ENCODE measurements at regions not wholly inside any gene's neighbourhood (a gene's known extent, or its start where the extent isn't known, plus 50 kb on each side); places are given as distances from the start of the nearest gene placed in this dataset.
A peak's percentile ranks its signal among the peaks of the same experiment; 100 is the strongest.
"Not testable (repeated sequence)": the region's sequence is repeated elsewhere in the genome, so short reads cannot be mapped to it uniquely, and the experiment has no call there.

- ChIA-PET POLR2A (ENCODE audit: low non-redundant PET) (no interaction called here), CTCF (no interaction called here)
- BruUV-seq (replicated peaks): no TSS peak
- H3K27me3 ChIP-seq (replicated peaks; ENCODE audit: insufficient read depth, low read depth, low read length, poor library complexity): no peaks in the 10 kb centered on the region
- TF ChIP-seq EZH2 (IDR thresholded peaks at IDR 0.05; ENCODE audit: borderline replicate concordance, low read depth, low read length, poor library complexity, severe bottlenecking): no peak
- 0 out of 2 replicates have a peak, but pooled peaks have one; percentile 27 for TF ChIP-seq CTCF (conservative IDR thresholded peaks at IDR 0.05; ENCODE audit: low read depth, low read length)
- no peaks in the 10 kb centered on the region for H3K4me1 ChIP-seq (ENCODE audit: insufficient read depth, low read length, poor library complexity, severe bottlenecking)
- intact Hi-C loops (cut with micrococcal nuclease; ENCODE audit: unreplicated experiment): no loop called here
- no peaks in the 10 kb centered on the region for H3K36me3 ChIP-seq (ENCODE audit: insufficient read depth, low read length, poor library complexity, severe bottlenecking)
- no peak overlapping the region for H3K4me3 ChIP-seq (ENCODE audit: low read depth, low read length, poor library complexity, severe bottlenecking)
- H3K9me3 ChIP-seq (ENCODE audit: low read depth, low read length, poor library complexity, severe bottlenecking): no peaks in the 10 kb centered on the region
- H3K27ac ChIP-seq (ENCODE audit: low read depth, low read length, poor library complexity, severe bottlenecking): no peak overlapping the region
- peak; percentile 39 for DNase-seq (ENCODE audit: low spot score)
Measured at GRCh38 chr6:97978855-97979271, 695.8 kb upstream of the MMS22L start.

GRCh38 chr6:97979285-97979684, 696.3 kb upstream of the MMS22L start:
- H3K27me3 ChIP-seq (replicated peaks; ENCODE audit: insufficient read depth, low read depth, low read length, poor library complexity); BruUV-seq (replicated peaks); CTCF ChIA-PET; H3K27ac ChIP-seq (ENCODE audit: low read depth, low read length, poor library complexity, severe bottlenecking); H3K9me3 ChIP-seq (ENCODE audit: low read depth, low read length, poor library complexity, severe bottlenecking); H3K4me3 ChIP-seq (ENCODE audit: low read depth, low read length, poor library complexity, severe bottlenecking); H3K36me3 ChIP-seq (ENCODE audit: insufficient read depth, low read length, poor library complexity, severe bottlenecking); H3K4me1 ChIP-seq (ENCODE audit: insufficient read depth, low read length, poor library complexity, severe bottlenecking); DNase-seq (ENCODE audit: low spot score); POLR2A ChIA-PET (ENCODE audit: low non-redundant PET); intact Hi-C loops (cut with micrococcal nuclease; ENCODE audit: unreplicated experiment): not testable (repeated sequence)

GRCh38 chr6:97989451-97989850, 706.4 kb upstream of the MMS22L start:
- DNase-seq (ENCODE audit: low spot score): no peak
- H3K4me1 ChIP-seq (ENCODE audit: insufficient read depth, low read length, poor library complexity, severe bottlenecking): no peaks in the 10 kb centered on the region
- ChIA-PET POLR2A (ENCODE audit: low non-redundant PET) (no interaction called here), CTCF (no interaction called here)
- H3K36me3 ChIP-seq (ENCODE audit: insufficient read depth, low read length, poor library complexity, severe bottlenecking): no peaks in the 10 kb centered on the region
- intact Hi-C loops (cut with micrococcal nuclease; ENCODE audit: unreplicated experiment): no loop called here
- no peaks in the 10 kb centered on the region for H3K27me3 ChIP-seq (replicated peaks; ENCODE audit: insufficient read depth, low read depth, low read length, poor library complexity)
- TF ChIP-seq EZH2 (IDR thresholded peaks at IDR 0.05; ENCODE audit: borderline replicate concordance, low read depth, low read length, poor library complexity, severe bottlenecking) (no peak), CTCF (conservative IDR thresholded peaks at IDR 0.05; ENCODE audit: low read depth, low read length) (no peak)
- BruUV-seq (replicated peaks): no TSS peak
- no peak overlapping the region for H3K27ac ChIP-seq (ENCODE audit: low read depth, low read length, poor library complexity, severe bottlenecking)
- no peak overlapping the region for H3K4me3 ChIP-seq (ENCODE audit: low read depth, low read length, poor library complexity, severe bottlenecking)
- H3K9me3 ChIP-seq (ENCODE audit: low read depth, low read length, poor library complexity, severe bottlenecking): no peaks in the 10 kb centered on the region

GRCh38 chr6:97995158-97995557, 712.1 kb upstream of the MMS22L start:
- no peak overlapping the region for H3K27ac ChIP-seq (ENCODE audit: low read depth, low read length, poor library complexity, severe bottlenecking)
- no TSS peak for BruUV-seq (replicated peaks)
- no peaks in the 10 kb centered on the region for H3K9me3 ChIP-seq (ENCODE audit: low read depth, low read length, poor library complexity, severe bottlenecking)
- ChIA-PET POLR2A (ENCODE audit: low non-redundant PET) (no interaction called here), CTCF (no interaction called here)
- no peak overlapping the region for H3K4me3 ChIP-seq (ENCODE audit: low read depth, low read length, poor library complexity, severe bottlenecking)
- no peaks in the 10 kb centered on the region for H3K4me1 ChIP-seq (ENCODE audit: insufficient read depth, low read length, poor library complexity, severe bottlenecking)
- TF ChIP-seq EZH2 (IDR thresholded peaks at IDR 0.05; ENCODE audit: borderline replicate concordance, low read depth, low read length, poor library complexity, severe bottlenecking): no peak
- TF ChIP-seq CTCF (conservative IDR thresholded peaks at IDR 0.05; ENCODE audit: low read depth, low read length): no peak
- no peak for DNase-seq (ENCODE audit: low spot score)
- intact Hi-C loops (cut with micrococcal nuclease; ENCODE audit: unreplicated experiment): no loop called here
- no peaks in the 10 kb centered on the region for H3K27me3 ChIP-seq (replicated peaks; ENCODE audit: insufficient read depth, low read depth, low read length, poor library complexity)
- no peaks in the 10 kb centered on the region for H3K36me3 ChIP-seq (ENCODE audit: insufficient read depth, low read length, poor library complexity, severe bottlenecking)
